ENCODE measurements at regions not wholly inside any gene's neighbourhood (a gene's known extent, or its start where the extent isn't known, plus 50 kb on each side); places are given as distances from the start of the nearest gene placed in this dataset.

- DNase-seq, result peak; percentile 14
- Mint-ChIP-seq H3K27ac (no peak overlapping the region; a peak in 1 of 7 replicates), H3K27me3 (ENCODE audit: low read depth) (peaks cover 10% of the 10 kb centered on the region), H3K4me3 (no peak overlapping the region; a peak in 1 of 5 replicates), H3K9me3 (no peaks in the 10 kb centered on the region), H3K36me3 (ENCODE audit: insufficient read depth in 1 of 3, low read depth in 3 of 3) (no peaks in the 10 kb centered on the region), H3K4me1 (peaks cover 27 to 30% of the 10 kb centered on the region in 2 experiments)
- H3K18ac ChIP-seq (ENCODE audit: insufficient read length, low read depth, low read length), result peak overlapping the region; percentile 32
- H2AK5ac ChIP-seq (ENCODE audit: insufficient read length, low read length), result peak overlapping the region; percentile 2
- no peak overlapping the region for H3K4ac ChIP-seq (ENCODE audit: low read depth, low read length)
- H3K23me2 ChIP-seq (ENCODE audit: insufficient read length, low read depth, low read length, poor library complexity, severe bottlenecking), result no peaks in the 10 kb centered on the region
- WGBS (ENCODE audit: extremely low coverage, insufficient read length, low lambda C conversion rate), result no CpG with 5 or more reads among the region's 13 CpGs
- no peak overlapping the region for H2AFZ ChIP-seq (ENCODE audit: low read length)
- no peak overlapping the region for H2BK15ac ChIP-seq (ENCODE audit: low read depth, low read length)
- H4K91ac ChIP-seq (ENCODE audit: insufficient read length, low read depth, low read length), result no peak overlapping the region
- H4K8ac ChIP-seq (replicated peaks; ENCODE audit: insufficient read length, low read depth, low read length), result peak overlapping the region; percentile 91
- H3K79me2 ChIP-seq (ENCODE audit: insufficient read depth, low read length), result no peaks in the 10 kb centered on the region
- peak overlapping the region; percentile 31 for H3K56ac ChIP-seq (ENCODE audit: insufficient read length, low read depth, low read length)
- H3K14ac ChIP-seq (ENCODE audit: insufficient read depth, low read length), result peak overlapping the region; percentile 38
- no peak overlapping the region for H2BK120ac ChIP-seq (ENCODE audit: low read depth, low read length, poor library complexity, severe bottlenecking)
- peak overlapping the region; percentile 2 for H3K23ac ChIP-seq (ENCODE audit: insufficient read length, low read depth, low read length)
- H3K4me1 ChIP-seq (ENCODE audit: insufficient read depth, low read length), result peaks cover 9% of the 10 kb centered on the region; the same call in 1 of the 2 replicates
- no peak overlapping the region for H2BK20ac ChIP-seq (ENCODE audit: low read depth, low read length, poor library complexity, severe bottlenecking)
- no peak overlapping the region for H3K27ac ChIP-seq (ENCODE audit: insufficient read length, low read depth, low read length)
- no peak overlapping the region for H3K9ac ChIP-seq (ENCODE audit: extremely low read depth, insufficient read length, low read length)
- peak overlapping the region; percentile 49 for H4K5ac ChIP-seq (ENCODE audit: insufficient read length, low read depth, low read length)
- TF ChIP-seq CTCF (conservative IDR thresholded peaks at IDR 0.05), result no peak
- no peaks in the 10 kb centered on the region for H3K79me1 ChIP-seq (ENCODE audit: insufficient read depth, low read depth, low read length, poor library complexity, severe bottlenecking)
- H3K27me3 ChIP-seq (ENCODE audit: insufficient read depth, low read length), result no peaks in the 10 kb centered on the region
- H2BK12ac ChIP-seq (ENCODE audit: insufficient read length, low read depth, low read length), result no peak overlapping the region
- H3T11ph ChIP-seq (ENCODE audit: low read length), result no peak overlapping the region
- H3K4me2 ChIP-seq (ENCODE audit: insufficient read depth, insufficient read length, low read length), result no peak overlapping the region
- no peaks in the 10 kb centered on the region for H3K9me3 ChIP-seq (ENCODE audit: control insufficient read depth, low read depth, low read length)
- H2BK5ac ChIP-seq (ENCODE audit: insufficient read length, low read length), result no peak overlapping the region
- no peaks in the 10 kb centered on the region for H4K20me1 ChIP-seq (ENCODE audit: control insufficient read depth, insufficient read depth, insufficient read length)
Observed at GRCh38 chr10:131653554-131654470, 247.0 kb upstream of the PPP2R2D start.
